ENCODE measurements at regions not wholly inside any gene's neighbourhood (a gene's known extent, or its start where the extent isn't known, plus 50 kb on each side); places are given as distances from the start of the nearest gene placed in this dataset.

- no peak for TF ChIP-seq ZBTB33 (IDR thresholded peaks at IDR 0.05; ENCODE audit: borderline replicate concordance, low read depth)
Measured at GRCh38 chr4:14065406-14065805, 437.9 kb upstream of the BOD1L1 start (continued).

GRCh38 chr4:14066979-14067378 is 439.5 kb upstream of the BOD1L1 start:
- no peak overlapping the region for H3K4me2 ChIP-seq
- no peaks in the 10 kb centered on the region for H3K9me3 ChIP-seq
- peaks cover 0 to 3% of the 10 kb centered on the region in 2 experiments for H3K36me3 ChIP-seq (replicated peaks in 1 of 2; ENCODE audit: control insufficient read depth in 1 of 2, insufficient read depth in 2 of 2, low read length in 1 of 2)
- H3K79me2 ChIP-seq (ENCODE audit: insufficient read depth), result no peaks in the 10 kb centered on the region
- no peak overlapping the region for H3K4me3 ChIP-seq (ENCODE audit: low read depth in 2 of 2, low read length in 1 of 2)
- ChIA-PET POLR2A (no interaction called here), CTCF (no interaction called here)
- H3K4me1 ChIP-seq (ENCODE audit: control insufficient read depth in 1 of 2, insufficient read depth in 2 of 2, low read depth in 1 of 2, low read length in 1 of 2), result no peaks in the 10 kb centered on the region; a peak in 1 of 4 replicates
- H3F3A ChIP-seq (replicated peaks; ENCODE audit: insufficient read depth), result no peaks in the 10 kb centered on the region
- no peak overlapping the region for H3K27ac ChIP-seq (ENCODE audit: low read depth in 2 of 2, low read length in 1 of 2)
- H4K20me1 ChIP-seq (ENCODE audit: insufficient read depth), result no peaks in the 10 kb centered on the region
- no peak for DNase-seq
- WGBS (ENCODE audit: low lambda C conversion rate), result 28% methylated on average over 1 of the region's 1 CpG
- H3K9ac ChIP-seq, result no peak overlapping the region
- H2AFZ ChIP-seq (ENCODE audit: low read depth), result no peak overlapping the region
- TF ChIP-seq RXRA (IDR thresholded peaks at IDR 0.05; ENCODE audit: borderline replicate concordance, low read depth) (no peak), NRF1 (IDR thresholded peaks at IDR 0.05; ENCODE audit: low read depth, low read length) (no peak), ZBTB33 (IDR thresholded peaks at IDR 0.05; ENCODE audit: borderline replicate concordance, low read depth) (no peak), TCF12 (IDR thresholded peaks at IDR 0.05) (no peak), YY1 (IDR thresholded peaks at IDR 0.05; ENCODE audit: low read depth) (no peak), POLR2AphosphoS5 (IDR thresholded peaks at IDR 0.05; ENCODE audit: low read depth, low read length) (no peak), FOXM1 (IDR thresholded peaks at IDR 0.05; ENCODE audit: low read depth) (no peak), USF2 (IDR thresholded peaks at IDR 0.05; ENCODE audit: borderline replicate concordance, low read depth, low read length) (no peak), MXI1 (IDR thresholded peaks at IDR 0.05; ENCODE audit: low read depth, low read length) (no peak)
- H3K27me3 ChIP-seq (ENCODE audit: insufficient read depth), result no peaks in the 10 kb centered on the region
- no peaks in the 10 kb centered on the region for H3K9me2 ChIP-seq

- Histone ChIP-seq H3K27ac (ENCODE audit: low read depth in 2 of 2, low read length in 1 of 2) (no peak overlapping the region), H3K4me2 (no peak overlapping the region), H3K4me1 (ENCODE audit: control insufficient read depth in 1 of 2, insufficient read depth in 2 of 2, low read depth in 1 of 2, low read length in 1 of 2) (no peaks in the 10 kb centered on the region; a peak in 1 of 4 replicates), H3K4me3 (ENCODE audit: low read depth in 2 of 2, low read length in 1 of 2) (no peak overlapping the region), H3K36me3 (replicated peaks in 1 of 2; ENCODE audit: control insufficient read depth in 1 of 2, insufficient read depth in 2 of 2, low read length in 1 of 2) (no peaks in the 10 kb centered on the region), H3K9me3 (no peaks in the 10 kb centered on the region), H3K79me2 (ENCODE audit: insufficient read depth) (no peaks in the 10 kb centered on the region), H2AFZ (ENCODE audit: low read depth) (no peak overlapping the region), H3K27me3 (ENCODE audit: insufficient read depth) (no peaks in the 10 kb centered on the region), H3K9me2 (no peaks in the 10 kb centered on the region), H3K9ac (no peak overlapping the region), H3F3A (replicated peaks; ENCODE audit: insufficient read depth) (no peaks in the 10 kb centered on the region), H4K20me1 (ENCODE audit: insufficient read depth) (no peaks in the 10 kb centered on the region)
- ChIA-PET POLR2A (no interaction called here), CTCF (interaction anchor here (1.0 kb wide), 1 partner anchor 16 kb away, joined by 3 read pairs; no protein-coding TSS in a partner anchor)
- WGBS (ENCODE audit: low lambda C conversion rate), result 62% methylated on average over 4 of the region's 4 CpGs
- no peak for DNase-seq
- TF ChIP-seq GABPA (IDR thresholded peaks at IDR 0.05; ENCODE audit: low read depth) (no peak), FOXM1 (IDR thresholded peaks at IDR 0.05; ENCODE audit: low read depth) (no peak), MAX (IDR thresholded peaks at IDR 0.05; ENCODE audit: low read depth) (no peak), GATA2 (CRISPR knock-in tag; IDR thresholded peaks at IDR 0.05) (no peak), USF2 (IDR thresholded peaks at IDR 0.05; ENCODE audit: borderline replicate concordance, low read depth, low read length) (no peak), USF1 (IDR thresholded peaks at IDR 0.05; ENCODE audit: borderline replicate concordance, low read depth) (no peak), SIN3A (IDR thresholded peaks at IDR 0.05; ENCODE audit: borderline replicate concordance, low read depth, low read length) (no peak), EZH2phosphoT487 (IDR thresholded peaks at IDR 0.05; ENCODE audit: borderline replicate concordance, low read depth) (no peak), TAF1 (IDR thresholded peaks at IDR 0.05; ENCODE audit: borderline replicate concordance, low read depth, low read length) (no peak), RXRA (IDR thresholded peaks at IDR 0.05; ENCODE audit: borderline replicate concordance, low read depth) (no peak), RFX5 (IDR thresholded peaks at IDR 0.05; ENCODE audit: low read length) (no peak), MXI1 (IDR thresholded peaks at IDR 0.05; ENCODE audit: low read depth, low read length) (no peak)
Measured at GRCh38 chr4:14069886-14070285, 442.4 kb upstream of the BOD1L1 start.

Measured in SK-N-SH (cell line).